ENCODE measurements at regions not wholly inside any gene's neighbourhood (a gene's known extent, or its start where the extent isn't known, plus 50 kb on each side); places are given as distances from the start of the nearest gene placed in this dataset.

DNA sequence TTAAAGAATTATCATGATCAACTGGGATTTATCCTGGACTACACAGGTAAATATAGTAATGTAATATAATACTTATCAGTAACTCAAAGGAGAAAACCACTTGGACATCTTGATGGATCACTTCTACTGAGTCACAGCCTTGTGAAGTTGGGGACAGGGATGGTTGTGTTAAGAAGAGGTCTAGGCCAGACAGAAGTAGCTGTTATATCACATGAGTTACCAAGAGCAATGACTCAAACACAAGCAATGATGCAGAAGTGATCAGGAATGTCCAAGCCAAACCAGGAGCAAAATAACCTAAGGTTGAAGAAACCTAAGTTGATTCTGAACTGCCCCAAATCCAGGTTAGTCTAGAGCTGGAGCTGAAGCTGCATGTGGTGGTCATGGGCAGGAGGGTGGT lies 424.5 kb upstream of the DAB1 start:
- TF ChIP-seq, protein P1, sequence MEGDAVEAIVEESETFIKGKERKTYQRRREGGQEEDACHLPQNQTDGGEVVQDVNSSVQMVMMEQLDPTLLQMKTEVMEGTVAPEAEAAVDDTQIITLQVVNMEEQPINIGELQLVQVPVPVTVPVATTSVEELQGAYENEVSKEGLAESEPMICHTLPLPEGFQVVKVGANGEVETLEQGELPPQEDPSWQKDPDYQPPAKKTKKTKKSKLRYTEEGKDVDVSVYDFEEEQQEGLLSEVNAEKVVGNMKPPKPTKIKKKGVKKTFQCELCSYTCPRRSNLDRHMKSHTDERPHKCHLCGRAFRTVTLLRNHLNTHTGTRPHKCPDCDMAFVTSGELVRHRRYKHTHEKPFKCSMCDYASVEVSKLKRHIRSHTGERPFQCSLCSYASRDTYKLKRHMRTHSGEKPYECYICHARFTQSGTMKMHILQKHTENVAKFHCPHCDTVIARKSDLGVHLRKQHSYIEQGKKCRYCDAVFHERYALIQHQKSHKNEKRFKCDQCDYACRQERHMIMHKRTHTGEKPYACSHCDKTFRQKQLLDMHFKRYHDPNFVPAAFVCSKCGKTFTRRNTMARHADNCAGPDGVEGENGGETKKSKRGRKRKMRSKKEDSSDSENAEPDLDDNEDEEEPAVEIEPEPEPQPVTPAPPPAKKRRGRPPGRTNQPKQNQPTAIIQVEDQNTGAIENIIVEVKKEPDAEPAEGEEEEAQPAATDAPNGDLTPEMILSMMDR (IDR thresholded peaks at IDR 0.05; ENCODE audit: low read depth, low read length) = no peak
- TF ChIP-seq EZH2phosphoT487 (IDR thresholded peaks at IDR 0.05; ENCODE audit: low read depth) = no peak
